NCI-H2029 treated with DMSO at 0.1 percent for 48 hours (cell line): ENCODE measurements at regions not wholly inside any gene's neighbourhood (a gene's known extent, or its start where the extent isn't known, plus 50 kb on each side); places are given as distances from the start of the nearest gene placed in this dataset.

Experiments
- DNase-seq: peaks from one replicate; lab custom pipeline; 2025; lab: John Stamatoyannopoulos, UW

- DNase-seq, result no peak
Observed at GRCh38 chr21:34022627-34023335, 50.6 kb upstream of the MRPS6 start.

- no peak for DNase-seq
Observed at GRCh38 chr21:34021726-34022125, 51.7 kb upstream of the MRPS6 start.

GRCh38 chr21:34020983-34021553 lies 52.3 kb upstream of the MRPS6 start:
- no peak for DNase-seq

GRCh38 chr21:34020005-34020847 lies 53.2 kb upstream of the MRPS6 start:
- DNase-seq, result no peak

GRCh38 chr21:34019402-34019801 lies 54.0 kb upstream of the MRPS6 start:
- no peak for DNase-seq

GRCh38 chr21:34018910-34019309 lies 54.5 kb upstream of the MRPS6 start:
- DNase-seq, result no peak

GRCh38 chr21:34018185-34018584 lies 55.2 kb upstream of the MRPS6 start:
- DNase-seq, result no peak

- DNase-seq, result no peak
Observed at GRCh38 chr21:34017039-34017961, 56.1 kb upstream of the MRPS6 start.

GRCh38 chr21:34012640-34013039 lies 60.7 kb upstream of the MRPS6 start:
- DNase-seq, result no peak

GRCh38 chr21:34011660-34012059 lies 61.7 kb upstream of the MRPS6 start:
- no peak for DNase-seq

GRCh38 chr21:34009193-34009592 lies 64.2 kb upstream of the MRPS6 start:
- DNase-seq, result no peak

- no peak for DNase-seq
Observed at GRCh38 chr21:34008618-34009017, 64.8 kb upstream of the MRPS6 start.

- no peak for DNase-seq
Observed at GRCh38 chr21:34006611-34007168, 66.7 kb upstream of the MRPS6 start.

GRCh38 chr21:34004974-34005373 lies 68.4 kb upstream of the MRPS6 start:
- no peak for DNase-seq

- DNase-seq, result no peak
Observed at GRCh38 chr21:34004013-34004938, 69.1 kb upstream of the MRPS6 start.

GRCh38 chr21:34003428-34003827 lies 70.0 kb upstream of the MRPS6 start:
- no peak for DNase-seq

- DNase-seq, result no peak
Observed at GRCh38 chr21:34000375-34000774, 73.0 kb upstream of the MRPS6 start.

- DNase-seq, result no peak
Observed at GRCh38 chr21:33998809-33999208, 74.6 kb upstream of the MRPS6 start.

GRCh38 chr21:33998402-33998801 lies 75.0 kb upstream of the MRPS6 start:
- DNase-seq, result no peak

- no peak for DNase-seq
Observed at GRCh38 chr21:33997436-33997835, 75.9 kb upstream of the MRPS6 start.

- no peak for DNase-seq
Observed at GRCh38 chr21:33994373-33994772, 78.8 kb upstream of the ATP5PO start.
